ENCODE measurements at regions not wholly inside any gene's neighbourhood (a gene's known extent, or its start where the extent isn't known, plus 50 kb on each side); places are given as distances from the start of the nearest gene placed in this dataset.

- Histone ChIP-seq H3K27me3 (no peaks in the 10 kb centered on the region), H3K36me3 (no peaks in the 10 kb centered on the region), H3K4me3 (no peak overlapping the region), H3K9me3 (no peaks in the 10 kb centered on the region), H3K4me1 (no peaks in the 10 kb centered on the region), H3K27ac (replicated peaks in 1 of 4) (no peak overlapping the region)
- intact Hi-C loops (cut with DNase I) = no loop called here
- WGBS = 83% methylated on average over 5 of the region's 5 CpGs
- DNase-seq (ENCODE audit: extremely low spot score) = no peak
- TF ChIP-seq EP300 (IDR thresholded peaks at IDR 0.05) = no peak
- TF ChIP-seq POLR2AphosphoS5 (IDR thresholded peaks at IDR 0.05) = no peak
- TF ChIP-seq CTCF (IDR thresholded peaks at IDR 0.05) = no peak
- TF ChIP-seq POLR2A (IDR thresholded peaks at IDR 0.05; ENCODE audit: low read depth) = no peak
Observed at GRCh38 chr2:2493496-2493895, 162.4 kb upstream of the MYT1L start.

GRCh38 chr2:2492800-2493199, 161.7 kb upstream of the MYT1L start:
- Histone ChIP-seq H3K4me3 (no peak overlapping the region), H3K4me1 (no peaks in the 10 kb centered on the region), H3K27ac (replicated peaks in 1 of 4) (no peak overlapping the region), H3K27me3 (no peaks in the 10 kb centered on the region), H3K36me3 (no peaks in the 10 kb centered on the region), H3K9me3 (no peaks in the 10 kb centered on the region)
- intact Hi-C loops (cut with DNase I) = no loop called here
- 81% methylated on average over 4 of the region's 4 CpGs for WGBS
- no peak for TF ChIP-seq POLR2AphosphoS5 (IDR thresholded peaks at IDR 0.05)
- TF ChIP-seq EP300 (IDR thresholded peaks at IDR 0.05) = no peak
- TF ChIP-seq POLR2A (IDR thresholded peaks at IDR 0.05; ENCODE audit: low read depth) = no peak
- no peak for TF ChIP-seq CTCF (IDR thresholded peaks at IDR 0.05)
- peak; percentile 80 for DNase-seq (ENCODE audit: extremely low spot score)

- Histone ChIP-seq H3K4me3 (no peak overlapping the region), H3K9me3 (no peaks in the 10 kb centered on the region), H3K27ac (replicated peaks in 1 of 4) (no peak overlapping the region), H3K4me1 (no peaks in the 10 kb centered on the region), H3K27me3 (no peaks in the 10 kb centered on the region), H3K36me3 (no peaks in the 10 kb centered on the region)
- DNase-seq (ENCODE audit: extremely low spot score) = peak; percentile 82
- 71% methylated on average over 2 of the region's 2 CpGs for WGBS
- TF ChIP-seq POLR2A (IDR thresholded peaks at IDR 0.05; ENCODE audit: low read depth) = no peak
- TF ChIP-seq EP300 (IDR thresholded peaks at IDR 0.05) = no peak
- TF ChIP-seq POLR2AphosphoS5 (IDR thresholded peaks at IDR 0.05) = no peak
- TF ChIP-seq CTCF (IDR thresholded peaks at IDR 0.05) = no peak
- intact Hi-C loops (cut with DNase I) = no loop called here
Observed at GRCh38 chr2:2491964-2492363, 160.9 kb upstream of the MYT1L start.

- Histone ChIP-seq H3K36me3 (no peaks in the 10 kb centered on the region), H3K27ac (replicated peaks in 1 of 4) (no peak overlapping the region), H3K4me3 (no peak overlapping the region), H3K27me3 (no peaks in the 10 kb centered on the region), H3K4me1 (no peaks in the 10 kb centered on the region), H3K9me3 (peaks cover 0 to 8% (median 4%) of the 10 kb centered on the region in 4 donors)
- intact Hi-C loops (cut with DNase I) = no loop called here
- TF ChIP-seq POLR2AphosphoS5 (IDR thresholded peaks at IDR 0.05) = no peak
- TF ChIP-seq POLR2A (IDR thresholded peaks at IDR 0.05; ENCODE audit: low read depth) = no peak
- no peak for TF ChIP-seq EP300 (IDR thresholded peaks at IDR 0.05)
- no peak for TF ChIP-seq CTCF (IDR thresholded peaks at IDR 0.05)
- no peak for DNase-seq (ENCODE audit: extremely low spot score)
- WGBS = 86% methylated on average over 8 of the region's 8 CpGs
Observed at GRCh38 chr2:2484301-2484700, 153.2 kb upstream of the MYT1L start.

GRCh38 chr2:2482851-2483250, 151.8 kb upstream of the MYT1L start:
- peaks cover 0 to 8% (median 4%) of the 10 kb centered on the region in 4 donors for H3K9me3 ChIP-seq
- H3K4me3 ChIP-seq = no peak overlapping the region
- no peak for DNase-seq (ENCODE audit: extremely low spot score)
- H3K4me1 ChIP-seq = no peaks in the 10 kb centered on the region
- TF ChIP-seq CTCF (IDR thresholded peaks at IDR 0.05) (no peak), EP300 (IDR thresholded peaks at IDR 0.05) (no peak), POLR2AphosphoS5 (IDR thresholded peaks at IDR 0.05) (no peak), POLR2A (IDR thresholded peaks at IDR 0.05; ENCODE audit: low read depth) (no peak)
- no peak overlapping the region for H3K27ac ChIP-seq (replicated peaks in 1 of 4)
- 85% methylated on average over 4 of the region's 4 CpGs for WGBS
- intact Hi-C loops (cut with DNase I) = no loop called here
- H3K36me3 ChIP-seq = no peaks in the 10 kb centered on the region
- H3K27me3 ChIP-seq = no peaks in the 10 kb centered on the region
